Muscle layer of duodenum (tissue), 2 donors: ENCODE measurements at regions not wholly inside any gene's neighbourhood (a gene's known extent, or its start where the extent isn't known, plus 50 kb on each side); places are given as distances from the start of the nearest gene placed in this dataset.

Source experiments
- H3K27ac ChIP-seq: one replicate; pipeline ENCODE4 v1.7.0; 2013; ENCODE audit warnings: mild to moderate bottlenecking, low read length
- H3K27me3 ChIP-seq: one replicate; pipeline ENCODE4 v1.7.0; 2013; ENCODE audit warnings: low read depth, mild to moderate bottlenecking, control low read depth, low read length
- H3K36me3 ChIP-seq, 2 donors: one replicate each; pipeline ENCODE4 v1.7.0; 2013; ENCODE audit warnings: low read length in 2 of 2, control low read depth in 1 of 2, mild to moderate bottlenecking in 1 of 2; ENCODE audit not compliant: insufficient read depth in 2 of 2, control insufficient read depth in 1 of 2
- H3K4me1 ChIP-seq, 2 donors: one replicate each; pipeline ENCODE4 v1.7.0; 2013; ENCODE audit warnings: low read length in 2 of 2, mild to moderate bottlenecking in 2 of 2, control low read depth in 1 of 2, moderate library complexity in 1 of 2; ENCODE audit not compliant: insufficient read depth in 2 of 2, control insufficient read depth in 1 of 2
- H3K4me3 ChIP-seq, 2 donors: one replicate each; pipeline ENCODE4 v1.7.0; 2013; ENCODE audit warnings: low read length in 2 of 2, low read depth in 1 of 2, mild to moderate bottlenecking in 1 of 2
- H3K9me3 ChIP-seq, 2 donors: one replicate each; pipeline ENCODE4 v1.7.0; 2013; ENCODE audit warnings: low read length in 2 of 2, control low read depth in 1 of 2, mild to moderate bottlenecking in 1 of 2; ENCODE audit not compliant: control insufficient read depth in 1 of 2
- donor health status: healthy.

DNA sequence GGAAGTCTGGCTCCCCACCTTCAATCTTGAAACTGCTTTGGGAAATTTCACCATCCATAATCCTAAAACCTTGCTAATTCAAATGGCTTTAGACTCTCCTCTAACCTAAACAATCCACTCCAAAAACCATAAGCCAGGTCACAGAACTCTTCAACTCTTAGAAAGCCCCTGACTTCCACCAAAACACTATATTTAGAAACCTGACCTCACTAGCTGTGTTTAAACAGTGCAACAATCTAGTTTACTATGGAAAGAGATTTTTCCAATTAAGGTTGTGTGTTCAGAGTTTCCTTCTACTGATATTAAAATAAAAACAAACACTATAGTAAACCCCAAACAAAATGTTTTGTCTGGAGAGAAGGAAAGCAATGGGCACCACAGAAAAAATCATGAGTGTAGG is 308.1 kb downstream of the OSR1 start:
- H3K27me3 ChIP-seq: no peaks in the 10 kb centered on the region
- H3K36me3 ChIP-seq: no peaks in the 10 kb centered on the region
- H3K4me3 ChIP-seq: no peak overlapping the region
- no peaks in the 10 kb centered on the region for H3K9me3 ChIP-seq
- no peaks in the 10 kb centered on the region for H3K4me1 ChIP-seq
- no peak overlapping the region for H3K27ac ChIP-seq

DNA sequence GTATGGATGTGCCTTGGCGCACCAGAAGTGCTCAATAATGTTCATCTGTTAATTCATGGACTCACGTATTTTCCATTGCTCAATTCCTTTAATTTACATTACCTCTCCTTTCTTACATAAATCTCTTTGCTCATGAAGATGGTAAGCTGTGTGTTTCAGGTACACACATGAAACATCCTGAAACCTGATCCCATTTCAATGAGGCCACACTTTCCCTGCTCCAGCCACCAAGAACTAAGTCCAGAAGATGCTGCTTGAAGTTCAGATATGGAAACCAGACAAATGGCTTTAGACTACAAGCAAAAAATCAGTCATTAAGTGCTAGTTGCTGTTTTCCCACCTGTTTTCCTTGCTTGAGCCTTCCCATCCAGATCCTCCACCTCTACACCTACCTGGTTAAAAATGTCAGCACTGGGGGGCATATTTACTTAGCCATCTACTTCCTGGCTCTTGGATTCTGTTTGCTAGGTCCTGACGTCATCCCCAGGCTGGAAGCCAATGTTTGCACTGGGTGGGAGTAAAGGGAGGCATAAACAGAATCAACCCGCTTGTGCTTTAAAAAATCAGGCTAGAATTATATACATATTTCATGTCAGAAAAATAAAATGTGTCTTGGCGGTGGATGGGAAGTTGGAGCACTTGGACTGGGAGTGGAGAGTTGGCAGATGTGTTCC is 309.7 kb downstream of the OSR1 start:
- Histone ChIP-seq H3K27ac (no peak overlapping the region), H3K9me3 (no peaks in the 10 kb centered on the region), H3K27me3 (no peaks in the 10 kb centered on the region), H3K36me3 (no peaks in the 10 kb centered on the region), H3K4me3 (no peak overlapping the region), H3K4me1 (no peaks in the 10 kb centered on the region)

DNA sequence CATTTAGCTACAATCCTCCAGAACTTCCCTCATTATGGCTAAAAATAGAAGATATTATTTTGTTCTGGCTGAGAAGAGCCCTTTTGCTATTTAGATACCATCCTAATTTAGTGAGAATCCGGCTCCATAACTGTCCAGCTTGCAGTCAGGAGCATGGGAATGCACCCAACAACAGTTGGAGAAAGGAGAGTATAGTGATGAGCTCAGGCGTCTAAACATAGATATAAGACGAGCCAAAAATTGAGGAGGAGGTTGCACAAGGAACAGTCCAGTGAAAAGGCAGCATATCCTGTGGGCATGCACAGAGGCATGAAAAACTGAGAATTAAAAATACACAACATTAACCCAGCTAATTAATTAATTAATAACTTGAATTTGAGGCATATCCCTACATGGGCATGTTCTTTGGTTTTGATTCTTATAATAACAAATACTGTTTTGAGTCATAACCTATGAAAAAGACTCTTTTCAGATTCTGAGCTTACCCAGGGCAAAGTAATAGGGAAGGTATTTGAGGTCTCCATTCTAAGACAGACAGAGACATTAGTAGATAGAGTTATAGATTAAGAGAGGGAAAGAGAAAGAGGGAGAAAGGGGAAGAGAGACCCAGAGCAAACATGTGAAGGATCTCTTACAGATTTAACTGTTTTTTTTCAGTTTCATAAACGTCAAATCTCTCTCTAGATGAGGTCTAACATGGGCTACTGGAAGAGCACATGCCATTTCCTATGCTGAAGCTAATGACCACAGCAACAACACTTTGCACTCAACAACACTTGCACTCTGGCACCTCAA is 311.2 kb downstream of the OSR1 start:
- Histone ChIP-seq H3K27me3 (no peaks in the 10 kb centered on the region), H3K27ac (no peak overlapping the region), H3K9me3 (no peaks in the 10 kb centered on the region), H3K36me3 (no peaks in the 10 kb centered on the region), H3K4me1 (no peaks in the 10 kb centered on the region), H3K4me3 (no peak overlapping the region)

DNA sequence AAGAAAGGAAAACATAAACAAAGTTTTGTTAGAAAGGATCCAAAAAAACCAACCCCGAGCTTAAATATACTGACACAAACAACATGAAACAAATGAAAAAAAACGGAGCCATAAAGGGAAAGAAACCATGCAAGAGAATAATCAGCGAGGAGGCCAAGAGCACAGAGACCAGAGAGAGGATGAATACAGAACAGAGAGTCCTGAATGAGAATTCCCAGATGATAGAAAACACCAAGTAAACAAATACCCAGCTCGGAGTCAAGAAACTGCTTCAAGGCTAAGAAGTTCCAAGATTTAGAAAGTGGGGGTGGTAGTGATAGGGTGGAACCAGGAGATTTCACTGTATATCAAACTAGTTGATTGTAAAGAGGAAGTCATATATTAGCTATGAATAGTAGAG is 313.3 kb downstream of the OSR1 start:
- Histone ChIP-seq H3K27me3 (no peaks in the 10 kb centered on the region), H3K9me3 (no peaks in the 10 kb centered on the region), H3K36me3 (no peaks in the 10 kb centered on the region), H3K4me1 (no peaks in the 10 kb centered on the region), H3K27ac (no peak overlapping the region), H3K4me3 (no peak overlapping the region)

DNA sequence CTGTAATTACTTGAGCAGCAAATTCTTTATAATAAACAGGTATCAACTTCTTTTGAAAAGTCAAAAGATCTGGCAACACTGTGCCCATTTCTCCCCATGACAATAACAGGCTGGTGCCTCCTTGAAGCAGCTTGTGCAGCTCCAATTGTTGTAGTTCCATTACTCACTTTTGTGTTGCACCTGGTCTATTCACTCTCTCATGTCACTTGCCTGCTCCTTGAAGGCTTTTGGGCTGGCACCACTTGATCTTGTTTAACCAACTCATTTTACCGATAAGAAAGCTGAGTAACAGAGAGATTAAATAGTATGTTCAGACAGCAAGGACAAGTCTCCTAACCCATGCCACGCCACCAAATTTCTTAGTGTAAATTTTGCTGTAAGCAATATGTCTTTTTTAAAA is 314.5 kb downstream of the OSR1 start:
- no peaks in the 10 kb centered on the region for H3K4me1 ChIP-seq
- no peaks in the 10 kb centered on the region for H3K9me3 ChIP-seq
- no peaks in the 10 kb centered on the region for H3K36me3 ChIP-seq
- H3K4me3 ChIP-seq: no peak overlapping the region
- no peak overlapping the region for H3K27ac ChIP-seq
- no peaks in the 10 kb centered on the region for H3K27me3 ChIP-seq

DNA sequence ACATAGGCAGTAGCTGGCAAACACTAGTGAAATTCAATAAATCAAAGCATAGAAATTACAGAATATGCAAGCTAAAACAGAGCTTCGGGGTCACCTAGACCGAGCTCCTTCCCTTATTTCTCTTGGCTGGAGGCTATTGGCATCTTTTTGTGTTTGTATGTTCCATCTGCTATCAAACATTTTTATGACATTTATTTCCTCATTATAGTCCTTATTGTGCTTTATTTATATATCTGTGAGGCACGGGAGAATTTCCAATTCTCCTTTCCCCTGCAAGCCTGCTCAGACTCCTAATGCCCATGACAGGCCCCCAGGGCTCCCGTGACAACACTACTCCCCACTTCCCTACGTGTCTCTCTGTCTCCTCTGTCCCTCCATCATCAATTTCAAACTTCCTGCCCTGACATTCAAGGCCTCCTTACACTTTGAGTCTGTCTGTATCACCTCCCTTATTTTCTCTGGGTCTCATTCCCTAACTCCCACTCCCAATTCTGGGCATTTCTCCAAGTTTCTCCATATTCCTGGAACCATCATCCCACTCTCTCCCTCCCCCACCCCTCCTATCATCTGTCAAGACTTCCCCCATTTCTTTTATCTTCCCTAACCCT is 316.9 kb downstream of the OSR1 start:
- Histone ChIP-seq H3K36me3 (no peaks in the 10 kb centered on the region), H3K4me1 (no peaks in the 10 kb centered on the region), H3K27ac (no peak overlapping the region), H3K27me3 (no peaks in the 10 kb centered on the region), H3K4me3 (no peak overlapping the region), H3K9me3 (no peaks in the 10 kb centered on the region)

DNA sequence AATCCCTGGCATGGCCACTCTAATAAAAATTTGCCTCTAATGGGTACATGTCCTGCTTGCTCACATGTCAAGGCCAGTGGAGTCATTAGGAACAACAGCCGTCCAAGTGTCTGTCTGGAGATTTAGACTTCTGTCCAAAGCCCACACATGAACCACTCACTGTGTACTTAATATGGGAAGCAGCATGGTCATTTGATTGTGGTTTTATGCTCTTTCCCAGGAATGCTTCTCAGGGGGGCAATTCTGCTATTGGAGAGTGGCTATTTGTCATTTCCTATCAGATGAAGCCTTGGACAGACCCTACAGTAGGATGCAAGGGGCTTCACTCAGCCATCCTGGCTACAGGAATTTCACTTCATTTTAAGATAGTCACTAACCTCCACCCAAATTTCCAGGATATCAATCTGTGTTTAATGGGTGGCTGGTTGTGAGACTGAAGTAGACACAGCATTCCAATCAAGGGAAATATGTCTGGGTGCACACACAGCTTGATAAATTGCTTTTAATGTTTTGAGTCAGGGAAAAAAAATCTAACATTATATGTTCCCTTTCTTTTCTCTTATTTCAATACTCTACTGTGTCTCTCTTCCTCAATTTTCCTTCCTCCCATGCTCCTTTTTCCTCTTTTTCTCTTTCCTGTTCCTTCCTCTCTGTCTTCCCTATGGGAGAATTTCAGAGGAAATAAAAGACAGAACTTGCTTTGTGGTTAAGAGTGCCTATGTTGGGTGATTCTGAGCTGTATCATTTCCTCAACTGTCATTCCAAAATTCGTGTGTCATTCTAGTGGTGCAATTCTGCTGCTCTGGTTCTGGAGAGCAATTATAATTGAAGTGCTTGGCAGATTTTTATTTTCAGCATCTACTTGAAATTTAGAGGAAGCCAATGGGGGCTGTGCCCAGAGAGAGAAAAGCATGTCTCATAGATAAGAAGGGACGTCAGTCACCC is 320.1 kb downstream of the OSR1 start:
- no peak overlapping the region for H3K4me3 ChIP-seq
- no peaks in the 10 kb centered on the region for H3K4me1 ChIP-seq
- H3K27me3 ChIP-seq: no peaks in the 10 kb centered on the region
- no peaks in the 10 kb centered on the region for H3K9me3 ChIP-seq
- H3K27ac ChIP-seq: no peak overlapping the region
- H3K36me3 ChIP-seq: no peaks in the 10 kb centered on the region

DNA sequence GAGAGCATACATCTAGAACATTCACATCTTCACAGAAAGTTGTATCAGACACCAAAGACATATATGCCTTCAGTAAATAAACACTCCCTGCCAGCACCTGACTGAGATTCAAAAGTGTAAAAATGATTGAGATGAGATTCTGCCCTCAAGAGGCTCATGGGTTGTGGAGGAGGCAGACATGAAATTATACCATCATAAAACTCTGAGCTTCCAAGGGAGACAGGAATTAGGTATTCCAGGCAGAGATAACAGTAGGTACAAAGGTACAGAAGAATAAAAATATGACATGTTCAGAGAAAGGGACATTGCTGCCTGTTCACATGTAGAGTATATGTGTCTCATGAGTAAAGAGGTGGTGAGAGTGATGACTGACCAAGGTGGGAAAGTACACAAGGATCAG is 322.3 kb downstream of the OSR1 start:
- Histone ChIP-seq H3K4me1 (no peaks in the 10 kb centered on the region), H3K27ac (no peak overlapping the region), H3K36me3 (no peaks in the 10 kb centered on the region), H3K27me3 (no peaks in the 10 kb centered on the region), H3K4me3 (no peak overlapping the region), H3K9me3 (no peaks in the 10 kb centered on the region)

DNA sequence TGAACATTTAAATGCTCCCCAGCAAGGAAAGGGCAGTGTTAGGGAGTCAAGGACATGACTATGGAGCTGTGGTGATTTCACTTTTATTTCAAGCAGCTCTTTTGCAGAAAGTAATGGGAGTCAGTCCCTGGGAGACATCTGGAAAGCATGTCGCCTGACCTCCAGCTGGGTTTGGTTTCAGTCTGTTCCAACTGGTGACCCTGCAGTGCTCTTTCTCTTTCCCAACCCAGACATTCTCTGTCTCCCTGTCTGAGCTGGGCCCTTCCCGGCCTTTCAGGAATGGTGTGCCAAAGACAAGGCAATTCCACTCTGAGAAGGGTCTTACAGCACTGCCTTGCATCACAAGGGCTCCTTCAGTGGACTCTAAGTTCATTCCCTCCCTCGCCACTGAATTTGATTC is 323.2 kb downstream of the OSR1 start:
- H3K27ac ChIP-seq: no peak overlapping the region

DNA sequence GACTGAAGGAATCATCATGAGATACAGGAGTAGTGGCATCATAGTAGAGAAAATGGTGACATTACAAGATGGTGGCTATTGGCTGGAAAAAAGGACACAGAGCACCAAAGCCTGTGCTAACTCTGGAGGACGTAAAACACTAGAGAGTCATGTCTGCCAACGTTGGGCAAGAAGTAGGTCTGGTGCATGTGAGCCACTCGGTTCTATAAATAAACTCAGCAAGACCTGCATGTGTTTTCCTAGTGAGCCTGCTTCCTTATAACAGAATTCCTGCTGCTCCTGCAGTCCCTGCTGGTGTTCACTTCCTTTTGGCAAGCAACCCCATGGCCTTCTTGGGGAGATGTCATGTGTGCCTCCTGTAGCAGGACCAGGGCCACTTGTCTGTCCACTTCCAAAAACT is 325.2 kb downstream of the OSR1 start:
- H3K4me1 ChIP-seq: no peaks in the 10 kb centered on the region
- no peaks in the 10 kb centered on the region for H3K36me3 ChIP-seq
- no peak overlapping the region for H3K4me3 ChIP-seq
- no peak overlapping the region for H3K27ac ChIP-seq
- no peaks in the 10 kb centered on the region for H3K9me3 ChIP-seq
- no peaks in the 10 kb centered on the region for H3K27me3 ChIP-seq

More for the DNA sequence above, 323.2 kb downstream of the OSR1 start:
- H3K27me3 ChIP-seq: no peaks in the 10 kb centered on the region
- no peak overlapping the region for H3K4me3 ChIP-seq
- no peaks in the 10 kb centered on the region for H3K9me3 ChIP-seq
- no peaks in the 10 kb centered on the region for H3K36me3 ChIP-seq
- no peaks in the 10 kb centered on the region for H3K4me1 ChIP-seq

DNA sequence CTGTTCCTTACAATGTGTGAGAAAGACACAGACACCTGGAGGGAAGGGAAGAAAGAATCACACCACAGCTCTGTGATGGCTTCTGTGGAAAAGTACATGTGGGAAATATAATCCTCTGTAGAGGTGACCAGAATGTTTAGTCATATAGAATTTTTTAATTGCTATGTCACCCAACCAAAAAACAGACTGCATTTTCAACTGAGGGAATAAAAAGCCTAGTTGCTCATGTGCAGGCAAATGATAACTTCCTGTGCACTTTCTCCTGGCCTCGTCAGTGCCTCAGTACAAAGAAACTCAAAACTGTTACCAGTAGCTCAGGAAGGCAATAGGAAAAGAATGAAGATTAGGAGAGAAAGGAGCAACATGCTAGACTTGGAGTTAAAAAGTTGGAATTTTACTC is 326.8 kb downstream of the OSR1 start:
- Histone ChIP-seq H3K27me3 (no peaks in the 10 kb centered on the region), H3K4me3 (no peak overlapping the region), H3K4me1 (no peaks in the 10 kb centered on the region), H3K9me3 (no peaks in the 10 kb centered on the region), H3K27ac (no peak overlapping the region), H3K36me3 (no peaks in the 10 kb centered on the region)
